ENCODE measurements at regions not wholly inside any gene's neighbourhood (a gene's known extent, or its start where the extent isn't known, plus 50 kb on each side); places are given as distances from the start of the nearest gene placed in this dataset.

DNA sequence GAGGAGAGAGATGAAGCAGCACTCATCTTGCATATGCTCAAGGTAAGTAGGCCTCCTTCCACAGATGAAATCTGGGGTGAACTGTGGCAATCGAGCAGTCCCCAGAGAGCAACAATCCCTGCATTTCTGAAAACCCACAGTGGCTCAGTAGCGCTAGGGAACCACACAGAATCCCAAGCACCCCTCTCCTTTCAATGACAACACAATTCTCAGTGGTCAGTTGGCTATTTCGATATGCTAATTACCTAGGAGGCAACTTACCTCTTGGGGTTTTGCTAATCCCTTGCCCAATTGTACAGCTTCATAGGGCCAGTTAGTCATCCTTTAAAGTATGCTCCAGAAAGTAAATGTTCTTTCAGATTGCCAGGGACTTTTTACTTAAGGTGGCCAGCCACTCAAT is 1035.7 kb downstream of the BCL11B start:
- Histone ChIP-seq H3K27me3 (ENCODE audit: control insufficient read depth in 1 of 2, insufficient read depth in 2 of 2, low read length in 2 of 2) (no peaks in the 10 kb centered on the region), H3K36me3 (replicated peaks in 1 of 2; ENCODE audit: control insufficient read depth in 1 of 2, insufficient read depth in 2 of 2, low read length in 2 of 2) (no peaks in the 10 kb centered on the region), H3K9ac (ENCODE audit: insufficient read depth, low read depth, low read length) (no peak overlapping the region), H3K27ac (ENCODE audit: extremely low read length, insufficient read depth, low read length) (no peak overlapping the region), H3K79me2 (ENCODE audit: insufficient read depth, low read length) (no peaks in the 10 kb centered on the region), H2AFZ (ENCODE audit: low read length) (no peak overlapping the region), H3K4me3 (replicated peaks in 1 of 3; ENCODE audit: insufficient read depth in 1 of 3, low read depth in 2 of 3, low read length in 3 of 3) (no peak overlapping the region), H4K20me1 (ENCODE audit: insufficient read depth, low read length) (no peaks in the 10 kb centered on the region), H3K4me2 (ENCODE audit: low read depth, low read length) (no peak overlapping the region), H3K4me1 (ENCODE audit: insufficient read depth, low read length) (no peaks in the 10 kb centered on the region), H3K9me3 (ENCODE audit: low read length) (peaks cover 26% of the 10 kb centered on the region)
- POLR2A ChIA-PET: no interaction called here
- FAIRE-seq: no peak
- no TSS peak for BruUV-seq (replicated peaks)
- ATAC-seq: no peak
- CTCF ChIA-PET (ENCODE audit: low intra/inter-chr PET ratio, low total read pairs): no interaction called here
- no peak for TF ChIP-seq ZNF713 (CRISPR knock-in tag; IDR thresholded peaks at IDR 0.05)
- TF ChIP-seq, protein P1, sequence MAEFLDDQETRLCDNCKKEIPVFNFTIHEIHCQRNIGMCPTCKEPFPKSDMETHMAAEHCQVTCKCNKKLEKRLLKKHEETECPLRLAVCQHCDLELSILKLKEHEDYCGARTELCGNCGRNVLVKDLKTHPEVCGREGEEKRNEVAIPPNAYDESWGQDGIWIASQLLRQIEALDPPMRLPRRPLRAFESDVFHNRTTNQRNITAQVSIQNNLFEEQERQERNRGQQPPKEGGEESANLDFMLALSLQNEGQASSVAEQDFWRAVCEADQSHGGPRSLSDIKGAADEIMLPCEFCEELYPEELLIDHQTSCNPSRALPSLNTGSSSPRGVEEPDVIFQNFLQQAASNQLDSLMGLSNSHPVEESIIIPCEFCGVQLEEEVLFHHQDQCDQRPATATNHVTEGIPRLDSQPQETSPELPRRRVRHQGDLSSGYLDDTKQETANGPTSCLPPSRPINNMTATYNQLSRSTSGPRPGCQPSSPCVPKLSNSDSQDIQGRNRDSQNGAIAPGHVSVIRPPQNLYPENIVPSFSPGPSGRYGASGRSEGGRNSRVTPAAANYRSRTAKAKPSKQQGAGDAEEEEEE (CRISPR knock-in tag; IDR thresholded peaks at IDR 0.05; ENCODE audit: borderline replicate concordance): no peak
- no peak for TF ChIP-seq ZNF101 (CRISPR knock-in tag; IDR thresholded peaks at IDR 0.05; ENCODE audit: borderline replicate concordance, low read depth)
- no peak for TF ChIP-seq ZNF24 (IDR thresholded peaks at IDR 0.05)
- TF ChIP-seq POLR2AphosphoS2 (IDR thresholded peaks at IDR 0.05; ENCODE audit: low read depth, low read length): no peak
- TF ChIP-seq ZNF543 (CRISPR knock-in tag; IDR thresholded peaks at IDR 0.05): no peak
- no peak for TF ChIP-seq RFXAP (CRISPR knock-in tag; IDR thresholded peaks at IDR 0.05; ENCODE audit: borderline replicate concordance)
- no peak for TF ChIP-seq HHEX (CRISPR knock-in tag; IDR thresholded peaks at IDR 0.05)
- TF ChIP-seq, protein P2, sequence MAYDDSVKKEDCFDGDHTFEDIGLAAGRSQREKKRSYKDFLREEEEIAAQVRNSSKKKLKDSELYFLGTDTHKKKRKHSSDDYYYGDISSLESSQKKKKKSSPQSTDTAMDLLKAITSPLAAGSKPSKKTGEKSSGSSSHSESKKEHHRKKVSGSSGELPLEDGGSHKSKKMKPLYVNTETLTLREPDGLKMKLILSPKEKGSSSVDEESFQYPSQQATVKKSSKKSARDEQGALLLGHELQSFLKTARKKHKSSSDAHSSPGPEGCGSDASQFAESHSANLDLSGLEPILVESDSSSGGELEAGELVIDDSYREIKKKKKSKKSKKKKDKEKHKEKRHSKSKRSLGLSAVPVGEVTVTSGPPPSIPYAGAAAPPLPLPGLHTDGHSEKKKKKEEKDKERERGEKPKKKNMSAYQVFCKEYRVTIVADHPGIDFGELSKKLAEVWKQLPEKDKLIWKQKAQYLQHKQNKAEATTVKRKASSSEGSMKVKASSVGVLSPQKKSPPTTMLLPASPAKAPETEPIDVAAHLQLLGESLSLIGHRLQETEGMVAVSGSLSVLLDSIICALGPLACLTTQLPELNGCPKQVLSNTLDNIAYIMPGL (CRISPR knock-in tag; IDR thresholded peaks at IDR 0.05; ENCODE audit: borderline replicate concordance in 1 of 2, low read depth in 1 of 2): no peak
- in situ Hi-C loops (cut with HindIII; ENCODE audit: extremely low pct_ligation_motif_present, low pct_unique_long_range_greater_than_20kb): no loop called here
- WGBS (ENCODE audit: low lambda C conversion rate): 0% methylated on average over 1 of the region's 3 CpGs
- intact Hi-C loops (cut with micrococcal nuclease; ENCODE audit: unreplicated experiment): no loop called here
- DNase-seq (ENCODE audit: low spot score): no peak

Measured in HepG2 (cell line).